NT2/D1 (cell line): ENCODE measurements at regions not wholly inside any gene's neighbourhood (a gene's known extent, or its start where the extent isn't known, plus 50 kb on each side); places are given as distances from the start of the nearest gene placed in this dataset.

Experiments used
- SUZ12 ChIP-seq: IDR thresholded peaks from 2 replicates; pipeline ENCODE4 v1.6.1; 2011; ENCODE audit not compliant: insufficient read length, insufficient read depth; ENCODE audit errors: extremely low read depth
- YY1 ChIP-seq: IDR thresholded peaks from 2 replicates; pipeline ENCODE4 v1.6.1; 2011; ENCODE audit not compliant: insufficient read length, insufficient read depth

GRCh38 chr22:47807506-47807905 lies 1045.1 kb downstream of the TBC1D22A start:
- TF ChIP-seq YY1 (no peak), SUZ12 (no peak)
